Middle frontal gyrus (tissue), 1 donor: ENCODE measurements at regions not wholly inside any gene's neighbourhood (a gene's known extent, or its start where the extent isn't known, plus 50 kb on each side); places are given as distances from the start of the nearest gene placed in this dataset.
"Not testable (repeated sequence)": the region's sequence is repeated elsewhere in the genome, so short reads cannot be mapped to it uniquely, and the experiment has no call there.

Experiments
- DNase-seq: peaks from one replicate; pipeline ENCODE4 v3.0.0-alpha.2; 2015; ENCODE audit warnings: low spot score; ENCODE audit errors: extremely low spot score

DNA sequence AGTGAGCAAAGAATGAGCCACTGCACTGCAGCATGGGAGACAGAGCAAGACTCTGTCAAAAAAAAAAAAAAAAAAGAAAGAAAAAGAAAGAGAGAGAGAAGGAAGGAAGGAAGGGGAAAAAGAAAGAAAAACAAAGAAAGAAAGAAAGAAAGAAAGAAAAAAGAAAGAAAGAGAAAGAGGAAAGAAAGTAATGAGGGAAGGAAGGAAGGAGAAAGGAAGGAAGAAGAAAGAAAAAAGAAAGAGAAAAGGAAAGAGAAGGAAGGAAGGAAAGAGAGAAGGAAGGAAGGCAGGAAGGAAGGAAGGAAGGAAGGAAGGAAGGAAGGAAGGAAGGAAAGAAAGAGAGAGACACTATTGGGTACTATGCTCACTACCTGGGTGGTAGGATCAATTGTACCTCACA, 122.2 kb upstream of the ERCC4 start:
- DNase-seq, result no peak

GRCh38 chr16:13798211-13798610, 121.7 kb upstream of the ERCC4 start:
- no peak for DNase-seq

DNA sequence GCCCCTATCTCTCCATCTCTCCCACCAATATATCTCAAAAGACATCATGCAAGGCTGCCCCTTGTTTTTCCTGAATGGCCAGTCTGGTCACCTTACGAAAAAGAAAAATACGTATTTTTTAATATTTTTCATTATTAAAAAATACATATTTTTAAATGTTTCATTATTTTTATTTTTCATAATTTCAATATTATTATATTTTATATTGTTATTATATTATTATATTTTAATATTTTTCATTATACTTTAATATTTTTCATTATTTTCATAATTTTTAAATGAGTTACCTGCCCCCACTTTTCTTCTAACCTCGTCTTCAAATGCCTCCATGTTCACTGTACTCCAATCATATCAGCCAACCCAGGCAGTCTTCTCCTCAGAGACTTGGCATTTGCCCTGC, 116.0 kb upstream of the ERCC4 start:
- DNase-seq, result no peak

DNA sequence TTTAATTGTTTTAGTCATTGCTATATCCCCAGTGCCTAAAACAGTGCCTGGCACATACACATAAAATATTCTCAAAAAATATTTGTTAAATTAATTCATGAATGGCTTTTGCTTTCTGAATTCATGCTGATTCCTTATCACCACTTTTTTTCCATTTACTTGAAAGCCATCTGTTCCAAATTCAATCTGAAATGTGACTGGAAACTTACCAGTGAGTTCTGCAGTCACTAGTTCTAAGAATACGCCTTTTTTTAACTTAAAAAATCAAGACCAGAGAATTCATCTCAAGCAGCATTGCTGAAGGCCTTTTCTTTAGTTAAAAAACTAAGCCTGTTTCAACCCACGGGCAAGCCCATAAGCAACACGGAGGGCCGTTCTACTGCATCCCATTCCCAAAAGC, 114.0 kb upstream of the ERCC4 start:
- no peak for DNase-seq

GRCh38 chr16:13806671-13807070, 113.3 kb upstream of the ERCC4 start:
- peak; percentile 24 for DNase-seq

DNA sequence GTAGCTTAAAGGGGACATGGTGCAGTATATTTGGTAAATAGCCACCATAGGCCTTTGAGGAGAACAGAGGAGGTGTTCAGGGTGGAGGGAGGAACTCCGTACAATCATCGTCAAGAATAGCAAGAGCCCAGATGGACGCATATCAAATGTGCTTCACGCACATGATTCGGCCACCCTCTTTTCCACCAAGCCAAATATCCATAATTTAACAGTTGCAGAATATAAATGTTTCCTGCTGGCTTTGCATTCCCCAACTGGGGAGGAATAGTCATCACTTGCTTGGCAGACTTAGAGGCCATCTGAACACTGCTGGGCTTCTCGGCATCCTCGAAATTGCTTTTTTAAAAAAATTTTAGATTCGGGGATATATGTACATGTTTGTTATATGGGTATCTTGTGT, 111.9 kb upstream of the ERCC4 start:
- DNase-seq, result no peak

- DNase-seq, result no peak
Observed at GRCh38 chr16:13809765-13810164, 110.2 kb upstream of the ERCC4 start.

DNA sequence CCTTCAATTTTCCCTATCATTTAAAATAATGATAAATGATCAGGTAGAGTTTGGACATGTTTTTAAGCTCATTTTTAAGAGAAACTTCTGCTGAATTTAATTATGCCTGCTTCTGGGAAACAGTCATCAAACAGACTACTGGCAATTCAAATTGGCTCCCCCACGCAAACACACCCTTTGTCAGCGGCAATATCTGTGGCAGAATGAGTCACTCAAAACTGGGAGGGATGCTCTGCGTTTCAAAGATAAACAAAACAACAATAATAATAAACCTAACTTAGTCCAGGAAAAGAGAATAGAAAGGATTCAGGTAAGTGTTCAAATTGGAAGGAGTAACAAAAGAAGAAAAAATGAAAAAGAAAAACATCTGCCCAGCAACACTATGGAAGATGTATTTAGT, 108.1 kb upstream of the ERCC4 start:
- no peak for DNase-seq

DNA sequence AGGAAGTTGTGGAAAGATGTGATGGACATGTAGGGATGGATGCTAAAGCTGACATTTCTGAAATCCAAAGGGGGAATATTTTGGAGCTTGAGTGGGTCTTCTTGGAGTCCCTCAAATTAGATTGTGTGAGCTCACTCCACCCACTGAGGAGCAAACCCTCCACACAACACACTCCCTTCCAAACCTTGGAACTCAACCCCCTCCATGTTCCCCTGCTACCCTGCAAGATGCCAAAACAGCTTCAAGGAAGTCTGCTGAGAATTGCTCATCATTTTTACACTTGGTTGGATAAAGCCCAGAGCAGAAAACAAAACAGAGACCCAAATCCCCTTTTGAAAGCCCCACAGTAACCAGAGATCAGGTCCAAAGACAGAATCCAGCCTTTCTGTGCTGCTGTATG, 103.3 kb upstream of the ERCC4 start:
- peak; percentile 50 for DNase-seq

DNA sequence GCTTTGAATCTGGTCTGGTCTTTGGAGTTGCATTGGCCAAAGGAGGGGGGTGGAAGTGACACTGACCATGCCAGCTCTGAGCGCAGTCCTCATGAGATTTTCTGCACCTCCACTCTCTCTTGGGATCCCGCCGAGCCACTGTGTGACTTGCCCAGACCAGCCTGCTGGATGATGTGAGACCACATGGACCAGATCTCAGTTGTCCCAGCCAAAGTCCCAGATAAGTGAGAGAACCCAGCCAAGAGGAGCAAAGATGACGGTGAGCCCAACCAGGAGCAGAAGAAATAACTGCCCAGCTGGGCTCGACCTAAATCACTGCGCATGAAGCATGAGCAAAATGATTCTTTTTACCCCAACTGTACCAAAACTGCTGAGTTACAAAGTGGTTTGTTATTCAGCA, 96.5 kb upstream of the ERCC4 start:
- no peak for DNase-seq

- DNase-seq, result peak; percentile 8
Observed at GRCh38 chr16:13829697-13830299, 90.2 kb upstream of the ERCC4 start.

GRCh38 chr16:13833515-13833914, 86.4 kb upstream of the ERCC4 start:
- DNase-seq, result no peak

- DNase-seq, result no peak
Observed at GRCh38 chr16:13835387-13835786, 84.6 kb upstream of the ERCC4 start.

DNA sequence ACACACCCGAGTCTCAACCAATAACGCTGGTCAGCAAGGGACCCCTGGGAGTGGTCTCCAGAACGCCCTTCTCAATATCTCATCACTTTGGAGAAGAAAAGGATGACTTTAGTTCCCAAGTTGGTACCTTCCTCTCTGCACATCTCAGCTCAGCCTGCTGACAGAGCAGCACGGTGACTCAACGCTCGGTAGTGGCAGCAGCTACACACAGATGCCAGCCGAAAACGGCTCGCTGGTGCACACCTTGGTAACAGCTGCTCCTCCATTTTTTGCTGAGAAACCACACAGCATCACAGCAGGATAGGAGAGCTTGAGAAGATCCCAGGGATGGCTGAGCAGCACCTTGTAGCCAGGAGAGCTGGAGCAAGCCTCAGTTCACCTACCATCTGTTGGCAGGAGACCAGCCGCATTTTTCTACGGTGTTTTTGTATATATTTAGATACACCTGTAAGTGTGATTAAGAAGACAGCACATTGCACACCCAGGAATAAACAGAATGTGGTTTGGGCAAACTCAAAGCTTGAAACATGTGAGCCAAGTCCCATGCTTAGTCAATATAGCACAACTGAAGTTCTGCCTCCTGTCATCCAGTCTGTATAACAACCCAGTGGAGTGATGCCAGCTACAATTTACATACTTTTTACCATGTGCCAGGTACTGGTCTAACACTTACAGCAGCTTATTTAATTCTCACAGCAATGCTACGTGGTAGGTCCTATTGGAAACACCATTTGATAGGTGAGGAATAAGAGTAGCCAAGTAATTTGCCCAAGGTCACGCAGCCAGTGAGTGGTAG, 83.8 kb upstream of the ERCC4 start:
- DNase-seq, result no peak

GRCh38 chr16:13838401-13839190, 81.4 kb upstream of the ERCC4 start:
- DNase-seq, result no peak

DNA sequence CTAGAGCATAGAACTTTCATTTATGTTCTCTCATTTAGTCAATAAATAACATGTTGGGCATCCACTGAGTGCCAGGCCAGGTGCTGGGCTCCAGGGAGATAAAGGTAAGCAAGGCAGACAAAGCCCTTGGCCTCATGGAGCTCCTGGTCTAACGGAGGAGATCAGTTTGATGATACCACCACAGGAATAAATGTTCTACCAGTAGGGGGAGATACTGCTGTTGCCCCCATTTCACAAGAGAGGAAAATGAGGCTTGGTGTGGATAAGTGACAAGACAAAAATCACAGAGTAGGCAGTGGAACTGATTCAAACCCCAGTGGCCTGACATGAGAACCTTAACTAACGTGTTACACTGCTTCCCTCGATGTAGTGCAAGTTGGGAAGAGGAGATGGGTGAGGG, 80.4 kb upstream of the ERCC4 start:
- no peak for DNase-seq

DNA sequence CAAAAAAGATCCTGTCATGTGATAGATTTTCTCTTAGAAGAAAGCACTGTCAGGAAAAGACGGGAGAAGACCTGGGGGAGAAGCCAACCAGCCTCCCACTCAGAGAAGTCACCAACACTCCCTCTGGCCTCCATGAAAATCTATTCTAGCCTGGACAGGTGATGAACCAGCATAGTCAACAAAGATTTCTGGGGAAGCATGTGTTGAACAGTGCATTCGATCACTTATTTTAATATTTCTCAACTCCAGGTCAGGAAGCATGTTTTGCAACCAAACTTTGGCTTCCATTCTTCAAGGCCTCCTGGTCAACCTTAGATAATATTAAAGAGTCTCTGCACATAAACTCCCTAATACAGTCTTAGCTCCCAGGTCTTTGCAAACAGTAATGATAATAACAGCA, 74.7 kb upstream of the ERCC4 start:
- no peak for DNase-seq

- DNase-seq, result no peak
Observed at GRCh38 chr16:13848795-13849194, 71.2 kb upstream of the ERCC4 start.

DNA sequence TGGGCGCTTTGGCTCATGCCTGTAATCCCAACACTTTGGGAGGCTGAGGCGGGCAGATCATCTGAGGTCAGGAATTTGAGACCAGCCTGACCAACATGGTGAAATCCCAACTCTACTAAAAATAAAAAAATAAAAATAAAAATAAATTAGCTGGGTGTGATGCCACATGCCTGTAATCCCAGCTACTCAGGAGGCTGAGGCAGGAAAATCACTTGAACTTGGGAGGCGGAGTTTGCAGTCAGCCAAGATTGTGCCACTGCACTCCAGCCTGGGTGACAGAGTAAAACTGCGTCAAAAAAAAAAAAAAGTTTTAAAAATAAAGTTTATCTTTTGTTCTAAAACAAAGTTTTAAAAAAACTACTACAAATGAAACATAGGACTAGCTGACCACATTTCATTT, 69.8 kb upstream of the ERCC4 start:
- DNase-seq, result not testable (repeated sequence)

DNA sequence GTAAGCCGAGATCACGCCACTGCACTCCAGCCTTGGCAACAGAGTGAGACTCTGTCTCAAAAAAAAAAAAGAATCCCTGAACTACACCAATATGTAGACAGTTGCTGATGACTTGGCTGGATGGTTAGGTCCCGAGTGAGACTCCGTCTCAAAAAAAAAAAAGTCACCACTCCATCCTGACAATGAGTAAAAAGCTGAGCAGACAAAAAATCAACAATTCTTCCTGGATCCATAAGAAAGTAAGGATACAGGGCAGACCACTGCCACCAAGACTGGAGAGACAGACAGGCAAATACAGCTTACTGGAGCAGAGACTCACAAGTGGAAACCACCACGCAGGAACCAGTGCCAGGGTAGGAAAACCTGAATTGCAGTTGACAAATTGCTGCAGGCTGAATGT, 67.1 kb upstream of the ERCC4 start:
- no peak for DNase-seq

- DNase-seq, result no peak
Observed at GRCh38 chr16:13856398-13856797, 63.6 kb upstream of the ERCC4 start.

DNA sequence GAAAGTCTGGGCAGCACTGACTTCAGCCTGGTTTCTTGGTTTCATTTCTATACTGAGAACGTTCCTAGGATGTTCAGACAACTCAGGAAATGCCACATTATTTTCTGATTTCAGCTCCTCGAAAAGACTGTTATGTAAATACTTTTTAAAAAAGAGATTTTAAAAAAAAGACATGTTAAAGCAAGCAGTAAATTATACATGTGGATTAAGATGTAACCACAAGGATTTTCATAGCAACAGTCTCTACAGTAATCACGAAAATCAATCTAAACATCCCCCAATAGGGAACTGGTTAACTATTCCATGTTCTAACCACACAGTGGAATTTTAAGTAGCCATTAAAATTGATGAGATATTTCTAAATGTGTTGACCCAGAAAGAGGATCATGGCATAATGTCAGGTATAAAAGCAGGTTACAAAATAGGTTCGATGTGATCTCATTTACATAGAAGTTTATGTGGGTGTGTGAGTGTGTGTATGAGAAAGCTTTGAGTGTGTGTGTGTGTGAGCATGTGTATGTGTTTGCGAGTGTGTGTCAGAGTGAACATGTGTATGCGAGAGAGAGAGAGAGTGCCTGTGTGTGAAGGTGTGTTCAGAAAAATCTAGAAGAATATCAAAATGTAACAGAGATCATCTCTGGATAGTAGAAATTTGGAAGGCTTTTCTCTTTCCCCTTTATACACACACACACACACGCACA, 63.0 kb upstream of the ERCC4 start:
- no peak for DNase-seq
